OCI-LY7 (cell line): ENCODE measurements at regions not wholly inside any gene's neighbourhood (a gene's known extent, or its start where the extent isn't known, plus 50 kb on each side); places are given as distances from the start of the nearest gene placed in this dataset.

Source experiments
- CTCF ChIP-seq: fragments of 200-600 bp; sonication (generic); conservative IDR thresholded peaks from 2 replicates; pipeline ENCODE4 v1.5.1; 2014; ENCODE audit warnings: mild to moderate bottlenecking, antibody characterized with exemption, low read length, moderate library complexity, mixed read lengths
- EZH2phosphoT487 ChIP-seq: fragments of 200-600 bp; sonication (generic); IDR thresholded peaks from 2 replicates; pipeline ENCODE4 v1.6.1; 2018; ENCODE audit warnings: low read depth, borderline replicate concordance, mild to moderate bottlenecking, mixed run types, antibody characterized with exemption, low read length, moderate library complexity, mixed read lengths

GRCh38 chr4:126396121-126396520, 1081.4 kb downstream of the FAT4 start:
- TF ChIP-seq CTCF, result no peak
- no peak for TF ChIP-seq EZH2phosphoT487
